Activated naive CD4-positive, alpha-beta T cell treated with anti-CD3 and anti-CD28 coated beads, Interleukin-2, amount 50 U/mL, for 24 hours (primary cell): ENCODE measurements at regions not wholly inside any gene's neighbourhood (a gene's known extent, or its start where the extent isn't known, plus 50 kb on each side); places are given as distances from the start of the nearest gene placed in this dataset.

Experiments
- H3K27ac Mint-ChIP-seq: one replicate; pipeline ENCODE4 v1.8.0; 2021; ENCODE audit warnings: mild to moderate bottlenecking, mixed read lengths
- H3K27me3 Mint-ChIP-seq: one replicate; pipeline ENCODE4 v1.8.0; 2021; ENCODE audit warnings: mixed read lengths
- H3K36me3 Mint-ChIP-seq: one replicate; pipeline ENCODE4 v1.8.0; 2021; ENCODE audit warnings: mixed read lengths
- H3K4me1 Mint-ChIP-seq: one replicate; pipeline ENCODE4 v1.8.0; 2021; ENCODE audit warnings: mixed read lengths
- H3K4me3 Mint-ChIP-seq: one replicate; pipeline ENCODE4 v1.8.0; 2021; ENCODE audit warnings: mild to moderate bottlenecking, mixed read lengths
- H3K9me3 Mint-ChIP-seq: one replicate; pipeline ENCODE4 v1.8.0; 2021; ENCODE audit warnings: mixed read lengths

DNA sequence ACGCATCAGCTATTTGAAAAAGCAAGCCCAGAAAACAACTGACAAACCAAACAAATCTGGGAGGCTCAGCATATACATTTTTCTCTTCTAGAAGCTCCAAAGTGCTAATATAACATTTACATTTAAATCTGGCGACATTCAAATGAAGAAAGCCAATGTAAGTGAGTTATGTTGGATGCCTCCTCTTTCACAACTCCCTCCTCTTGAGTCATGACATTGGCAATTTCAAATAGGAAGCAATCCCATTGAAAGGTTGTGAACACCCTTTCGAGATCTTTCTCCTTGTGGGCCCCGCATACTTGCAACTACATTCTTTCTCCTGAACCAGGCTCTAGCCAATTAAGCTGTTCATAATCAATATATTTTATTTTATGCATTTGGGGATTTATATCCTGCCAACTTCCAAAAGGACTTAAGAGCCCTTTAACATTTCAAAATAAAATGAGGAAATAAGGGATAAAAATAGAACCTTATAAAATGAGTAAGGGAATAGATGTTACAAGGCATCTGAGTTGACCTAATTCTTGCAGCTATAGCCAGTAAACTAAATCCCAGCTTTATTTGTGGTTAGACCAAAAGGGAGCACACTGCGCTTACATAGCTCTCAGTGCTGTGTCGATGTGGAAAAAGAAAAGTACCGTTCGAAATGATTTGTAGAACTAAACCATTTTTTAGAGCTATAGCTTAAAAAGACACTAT lies 129.5 kb upstream of the SESN3 start:
- Mint-ChIP-seq H3K4me1 (peaks cover 12% of the 10 kb centered on the region), H3K36me3 (no peaks in the 10 kb centered on the region), H3K9me3 (no peaks in the 10 kb centered on the region), H3K27ac (no peak overlapping the region), H3K4me3 (no peak overlapping the region), H3K27me3 (no peaks in the 10 kb centered on the region)

DNA sequence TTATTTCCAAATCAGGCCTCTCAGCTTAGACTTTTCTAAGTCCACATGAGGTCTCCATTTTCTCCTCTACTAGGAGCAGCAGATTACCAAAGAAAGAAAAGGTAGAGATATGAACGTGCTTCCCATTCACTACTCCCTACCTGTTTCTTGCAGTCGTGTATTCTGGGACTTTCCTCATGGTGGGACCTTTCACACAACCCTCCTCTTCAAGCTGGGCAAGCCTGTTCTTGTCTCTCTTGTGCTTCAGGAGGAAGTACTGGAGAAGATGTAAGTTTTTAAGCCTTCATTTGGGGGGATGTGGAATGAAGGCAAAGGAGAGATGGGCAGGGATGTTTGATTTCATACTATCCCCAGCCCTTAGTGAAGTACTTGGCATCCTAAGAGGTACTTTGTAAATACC lies 128.8 kb upstream of the SESN3 start:
- Mint-ChIP-seq H3K36me3 (no peaks in the 10 kb centered on the region), H3K27ac (no peak overlapping the region), H3K27me3 (no peaks in the 10 kb centered on the region), H3K4me3 (no peak overlapping the region), H3K4me1 (peaks cover 4% of the 10 kb centered on the region), H3K9me3 (no peaks in the 10 kb centered on the region)

DNA sequence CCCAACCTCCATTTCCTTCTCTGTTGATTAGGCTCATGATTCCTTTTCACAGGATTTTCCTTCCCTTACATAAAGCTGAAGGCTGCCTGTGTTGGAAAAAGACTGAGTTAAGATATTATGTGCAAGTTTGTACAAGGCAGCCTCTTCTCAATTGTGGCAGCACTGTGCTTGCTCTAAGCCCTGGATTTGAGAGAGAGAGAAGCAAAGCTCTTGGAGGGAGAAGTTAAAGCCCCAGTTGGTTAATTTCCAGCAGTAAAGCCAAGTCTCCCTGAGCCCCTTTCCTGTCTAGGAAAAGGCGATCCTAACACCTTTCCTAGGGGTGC lies 128.3 kb upstream of the SESN3 start:
- no peaks in the 10 kb centered on the region for H3K36me3 Mint-ChIP-seq
- peaks cover 2% of the 10 kb centered on the region for H3K4me1 Mint-ChIP-seq
- no peaks in the 10 kb centered on the region for H3K27me3 Mint-ChIP-seq
- no peak overlapping the region for H3K4me3 Mint-ChIP-seq
- H3K27ac Mint-ChIP-seq = no peak overlapping the region
- H3K9me3 Mint-ChIP-seq = no peaks in the 10 kb centered on the region

GRCh38 chr11:95358511-95359340 lies 127.7 kb upstream of the SESN3 start:
- no peaks in the 10 kb centered on the region for H3K4me1 Mint-ChIP-seq

GRCh38 chr11:95354304-95354703 lies 123.3 kb upstream of the SESN3 start:
- Mint-ChIP-seq H3K36me3 (peaks cover 2% of the 10 kb centered on the region), H3K27ac (no peak overlapping the region), H3K4me3 (no peak overlapping the region), H3K4me1 (peaks cover 3% of the 10 kb centered on the region), H3K27me3 (no peaks in the 10 kb centered on the region), H3K9me3 (peaks cover 13% of the 10 kb centered on the region)

More at GRCh38 chr11:95358511-95359340, 127.7 kb upstream of the SESN3 start:
- no peaks in the 10 kb centered on the region for H3K36me3 Mint-ChIP-seq
- no peak overlapping the region for H3K4me3 Mint-ChIP-seq
- H3K9me3 Mint-ChIP-seq = no peaks in the 10 kb centered on the region
- no peaks in the 10 kb centered on the region for H3K27me3 Mint-ChIP-seq
- no peak overlapping the region for H3K27ac Mint-ChIP-seq

DNA sequence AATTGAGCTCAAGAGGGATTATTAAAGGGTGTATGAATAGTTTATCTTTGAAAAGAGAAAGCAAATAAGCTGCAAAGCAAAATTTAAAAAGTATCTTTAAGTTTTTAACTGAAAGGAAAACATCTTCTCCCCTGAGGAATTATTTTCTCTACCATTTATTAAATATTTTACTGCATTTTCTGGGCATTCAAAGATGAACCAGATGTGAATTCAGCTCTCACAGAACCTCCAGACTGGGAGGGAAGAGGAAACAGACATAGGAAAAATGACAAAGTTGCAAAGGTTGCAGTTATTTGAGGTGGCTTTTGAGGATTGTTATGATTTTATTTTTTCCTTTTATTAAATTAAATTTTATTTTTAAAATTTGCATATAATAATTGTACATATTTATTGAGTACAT lies 122.7 kb upstream of the SESN3 start:
- H3K4me1 Mint-ChIP-seq = peaks cover 3% of the 10 kb centered on the region
- H3K36me3 Mint-ChIP-seq = peaks cover 7% of the 10 kb centered on the region
- no peak overlapping the region for H3K27ac Mint-ChIP-seq
- H3K9me3 Mint-ChIP-seq = peaks cover 19% of the 10 kb centered on the region
- no peaks in the 10 kb centered on the region for H3K27me3 Mint-ChIP-seq
- H3K4me3 Mint-ChIP-seq = no peak overlapping the region

DNA sequence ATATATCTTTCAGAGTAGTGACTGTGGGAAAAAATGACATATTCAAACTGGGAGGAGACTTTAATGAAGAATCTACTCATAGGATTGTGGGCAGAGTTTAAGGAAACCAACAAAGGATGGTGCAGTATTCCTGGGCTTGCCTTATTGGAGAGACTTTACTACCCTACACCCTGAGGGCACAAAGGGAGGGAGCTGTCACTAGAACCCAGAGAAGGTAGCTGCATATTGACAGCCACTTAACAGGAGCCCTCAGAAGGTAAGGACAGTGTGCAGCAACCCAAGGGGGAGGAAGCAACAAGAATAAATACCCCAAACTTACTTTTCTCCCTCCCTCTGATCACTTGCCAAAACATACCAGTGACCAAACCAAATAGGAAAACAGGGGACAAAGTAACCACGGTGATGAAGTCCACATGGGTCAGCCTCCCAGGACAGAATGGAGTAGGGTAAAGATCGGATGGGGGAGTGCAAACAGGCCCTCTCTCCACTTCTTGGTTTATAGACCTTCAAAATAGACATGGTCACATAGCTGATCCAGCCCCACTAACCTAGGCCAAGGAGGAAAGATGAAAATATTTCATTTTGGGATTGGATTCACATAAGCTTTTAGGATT lies 121.8 kb upstream of the SESN3 start:
- Mint-ChIP-seq H3K36me3 (peaks cover 12% of the 10 kb centered on the region), H3K27me3 (no peaks in the 10 kb centered on the region), H3K27ac (no peak overlapping the region), H3K4me3 (no peak overlapping the region), H3K9me3 (peaks cover 24% of the 10 kb centered on the region), H3K4me1 (peaks cover 3% of the 10 kb centered on the region)

GRCh38 chr11:95349345-95349942 lies 118.4 kb upstream of the SESN3 start:
- Mint-ChIP-seq H3K27ac (no peak overlapping the region), H3K9me3 (peaks cover 24% of the 10 kb centered on the region), H3K27me3 (no peaks in the 10 kb centered on the region), H3K4me1 (peaks cover 15% of the 10 kb centered on the region), H3K4me3 (no peak overlapping the region), H3K36me3 (peaks cover 12% of the 10 kb centered on the region)

DNA sequence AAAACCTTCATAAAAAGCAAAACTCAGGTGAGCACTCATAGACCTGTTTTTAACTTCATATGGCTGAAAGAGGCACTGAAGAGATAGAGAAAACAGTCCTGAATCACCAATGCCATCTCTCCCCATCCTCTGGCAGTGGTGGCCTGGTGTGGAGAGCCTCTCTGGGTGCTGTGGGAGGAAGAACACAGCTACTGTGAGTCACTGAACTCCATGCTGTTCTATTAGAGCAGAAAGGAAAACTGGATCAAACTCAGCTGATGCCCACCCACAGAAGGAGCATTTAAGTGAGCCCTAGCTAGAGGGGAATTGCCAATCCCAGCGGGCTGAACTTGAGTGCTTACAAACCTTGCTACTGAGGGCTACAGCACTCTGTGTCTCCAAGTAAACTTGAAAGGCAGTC lies 115.3 kb upstream of the SESN3 start:
- Mint-ChIP-seq H3K27ac (no peak overlapping the region), H3K27me3 (no peaks in the 10 kb centered on the region)

DNA sequence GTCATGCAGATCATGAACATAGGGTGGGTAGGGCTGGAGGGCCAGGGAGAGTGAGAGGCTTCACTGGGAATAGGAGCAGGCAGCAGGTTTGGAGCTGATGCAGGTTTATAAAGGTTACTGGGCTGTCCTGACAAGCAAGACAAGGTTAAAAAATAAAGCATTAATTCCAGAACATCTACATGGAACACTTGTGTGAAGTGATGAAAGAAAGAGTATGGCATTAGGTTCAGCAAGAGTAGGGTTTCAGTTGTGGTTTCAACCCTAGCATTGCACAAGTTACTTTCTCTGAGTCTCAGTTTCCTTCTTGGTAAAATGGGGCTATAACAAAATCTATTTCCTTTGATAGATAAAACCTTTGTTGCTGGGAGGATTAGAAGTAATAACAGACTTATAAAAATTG lies 114.6 kb upstream of the SESN3 start:
- Mint-ChIP-seq H3K4me1 (peaks cover 12% of the 10 kb centered on the region), H3K27ac (no peak overlapping the region), H3K9me3 (peaks cover 24% of the 10 kb centered on the region), H3K4me3 (no peak overlapping the region), H3K27me3 (no peaks in the 10 kb centered on the region), H3K36me3 (peaks cover 12% of the 10 kb centered on the region)

More for the DNA sequence above, 115.3 kb upstream of the SESN3 start:
- H3K36me3 Mint-ChIP-seq = peaks cover 12% of the 10 kb centered on the region
- no peak overlapping the region for H3K4me3 Mint-ChIP-seq
- H3K4me1 Mint-ChIP-seq = peaks cover 12% of the 10 kb centered on the region
- peaks cover 24% of the 10 kb centered on the region for H3K9me3 Mint-ChIP-seq

DNA sequence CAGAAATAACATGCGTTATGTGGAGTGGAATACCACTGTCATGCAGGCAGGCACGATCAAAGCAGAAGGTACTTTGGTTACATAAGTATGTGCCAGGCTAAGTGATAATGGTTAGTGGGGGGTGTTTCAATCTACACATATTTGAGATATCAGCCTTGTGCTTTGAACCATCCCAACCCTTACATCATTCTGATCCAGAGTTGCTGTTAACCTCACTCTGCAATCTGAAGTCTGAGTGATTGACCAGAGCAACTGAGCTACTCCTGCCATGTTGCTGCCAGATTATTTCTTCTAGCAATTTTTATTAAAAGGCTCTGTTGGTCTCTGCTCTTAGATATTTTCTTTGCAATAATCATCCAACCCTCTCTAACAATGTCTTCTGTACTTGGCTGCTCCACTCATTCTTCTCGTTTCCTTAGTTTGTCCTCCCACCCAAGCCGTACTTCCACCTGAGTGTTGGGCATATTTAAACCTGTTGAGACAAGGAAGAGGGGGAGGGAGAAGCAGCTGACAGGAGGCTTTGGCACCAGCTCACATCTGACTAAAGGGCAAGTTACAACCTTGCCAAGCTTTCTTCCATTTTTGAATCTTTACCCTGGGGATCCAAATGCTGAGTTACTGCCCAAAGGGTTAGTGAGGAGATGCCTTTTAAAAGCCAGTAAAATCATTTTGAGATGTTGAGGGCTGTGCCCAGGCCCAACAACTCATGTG lies 114.1 kb upstream of the SESN3 start:
- H3K36me3 Mint-ChIP-seq = peaks cover 12% of the 10 kb centered on the region
- no peak overlapping the region for H3K27ac Mint-ChIP-seq
- H3K4me3 Mint-ChIP-seq = no peak overlapping the region
- H3K4me1 Mint-ChIP-seq = peaks cover 12% of the 10 kb centered on the region
- no peaks in the 10 kb centered on the region for H3K27me3 Mint-ChIP-seq
- H3K9me3 Mint-ChIP-seq = peaks cover 18% of the 10 kb centered on the region

DNA sequence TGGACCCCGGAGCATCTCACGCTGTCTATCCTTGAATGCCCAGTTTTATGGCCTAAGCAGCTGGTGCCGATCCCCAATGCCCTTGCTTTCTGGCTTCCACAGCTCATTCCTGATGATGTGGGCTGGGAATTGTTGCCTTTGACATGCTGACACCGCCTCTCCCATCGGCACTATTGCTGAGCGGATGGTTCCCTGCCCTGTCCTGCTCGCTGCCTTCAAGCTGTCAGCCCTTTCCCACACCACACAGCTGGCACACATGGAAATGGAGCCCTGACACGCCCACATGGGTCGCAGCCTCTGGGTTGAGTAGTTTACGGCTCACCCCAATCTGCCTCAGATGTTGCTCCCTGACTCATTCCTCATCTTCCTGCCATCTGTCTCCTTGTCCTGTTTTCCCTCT lies 110.2 kb upstream of the SESN3 start:
- H3K36me3 Mint-ChIP-seq = no peaks in the 10 kb centered on the region
- no peak overlapping the region for H3K27ac Mint-ChIP-seq
- no peaks in the 10 kb centered on the region for H3K9me3 Mint-ChIP-seq
- H3K4me3 Mint-ChIP-seq = no peak overlapping the region
- no peaks in the 10 kb centered on the region for H3K27me3 Mint-ChIP-seq
- peaks cover 11% of the 10 kb centered on the region for H3K4me1 Mint-ChIP-seq

DNA sequence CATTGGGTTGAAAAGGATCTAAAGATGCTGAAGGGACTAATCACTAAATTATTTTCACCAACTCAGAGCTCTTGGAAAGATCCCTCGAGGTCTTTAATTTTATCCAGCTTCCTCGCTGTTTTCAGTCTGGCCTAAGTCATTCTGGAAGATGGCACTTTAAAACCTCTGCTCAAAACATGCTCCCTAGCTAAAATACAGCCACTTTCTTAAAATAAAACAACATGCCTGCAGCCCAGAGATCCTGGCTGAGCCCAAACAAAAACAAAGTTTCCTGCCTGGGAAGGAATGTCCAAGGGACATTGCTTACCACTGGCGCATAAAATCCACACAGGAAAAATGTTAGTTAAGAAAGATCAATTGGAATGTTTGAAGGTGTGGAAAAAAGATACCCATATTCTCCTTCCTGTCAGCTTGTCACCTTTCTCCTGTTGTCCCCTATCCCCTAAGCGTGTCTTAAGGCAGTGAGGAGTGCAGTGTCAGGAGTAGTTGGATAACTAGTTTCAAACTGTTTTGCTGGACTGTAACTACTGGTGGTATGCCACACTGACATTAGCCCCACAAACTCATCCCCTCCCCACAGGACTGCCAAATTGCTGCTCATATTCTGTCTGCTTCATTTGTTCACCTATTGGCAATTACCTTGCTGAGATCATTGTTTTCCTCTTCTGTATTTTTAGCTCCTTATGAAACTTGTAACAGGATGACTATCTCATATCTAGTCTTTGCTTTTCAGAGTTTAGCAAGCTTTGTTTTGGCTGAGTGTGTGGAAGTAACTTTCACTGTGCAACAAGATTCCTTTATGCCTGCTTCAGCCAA lies 108.3 kb upstream of the SESN3 start:
- Mint-ChIP-seq H3K27ac (no peak overlapping the region), H3K27me3 (no peaks in the 10 kb centered on the region), H3K9me3 (no peaks in the 10 kb centered on the region), H3K4me1 (no peaks in the 10 kb centered on the region), H3K4me3 (no peak overlapping the region), H3K36me3 (no peaks in the 10 kb centered on the region)

- H3K27ac Mint-ChIP-seq = no peak overlapping the region
- no peaks in the 10 kb centered on the region for H3K36me3 Mint-ChIP-seq
Observed at GRCh38 chr11:95338430-95338991, 107.5 kb upstream of the SESN3 start.

More at GRCh38 chr11:95338430-95338991, 107.5 kb upstream of the SESN3 start:
- Mint-ChIP-seq H3K4me1 (no peaks in the 10 kb centered on the region), H3K27me3 (no peaks in the 10 kb centered on the region), H3K9me3 (no peaks in the 10 kb centered on the region), H3K4me3 (no peak overlapping the region)
